H9 (cell line): ENCODE measurements at regions not wholly inside any gene's neighbourhood (a gene's known extent, or its start where the extent isn't known, plus 50 kb on each side); places are given as distances from the start of the nearest gene placed in this dataset.

Experiments used
- DNase-seq: peaks from one replicate; pipeline ENCODE4 v3.0.0-alpha.2; 2017
- H2AFZ ChIP-seq: one replicate; pipeline ENCODE4 v1.6.1; 2013; ENCODE audit warnings: mild to moderate bottlenecking, low read length, control low read depth, moderate library complexity
- H2AK5ac ChIP-seq: 2 replicates; pipeline ENCODE4 v1.6.1; 2013; ENCODE audit warnings: low read length, control low read depth, mixed read lengths; ENCODE audit not compliant: insufficient read length
- H2BK120ac ChIP-seq: one replicate; pipeline ENCODE4 v1.6.1; 2013; ENCODE audit warnings: low read depth, mild to moderate bottlenecking, low read length, control low read depth, inconsistent platforms; ENCODE audit not compliant: poor library complexity, severe bottlenecking
- H2BK12ac ChIP-seq: 2 replicates; pipeline ENCODE4 v1.6.1; 2013; ENCODE audit warnings: low read length, control low read depth, mixed read lengths, low read depth; ENCODE audit not compliant: insufficient read length
- H2BK15ac ChIP-seq: 2 replicates; pipeline ENCODE4 v1.6.1; 2013; ENCODE audit warnings: low read depth, low read length, control low read depth
- H2BK20ac ChIP-seq: one replicate; pipeline ENCODE4 v1.6.1; 2013; ENCODE audit warnings: low read depth, mild to moderate bottlenecking, low read length, control low read depth, inconsistent platforms; ENCODE audit not compliant: poor library complexity, severe bottlenecking
- H2BK5ac ChIP-seq: 2 replicates; pipeline ENCODE4 v1.6.1; 2013; ENCODE audit warnings: low read length, control low read depth, mixed read lengths; ENCODE audit not compliant: insufficient read length
- H3K14ac ChIP-seq: 2 replicates; pipeline ENCODE4 v1.6.1; 2013; ENCODE audit warnings: low read length, control low read depth; ENCODE audit not compliant: insufficient read depth
- H3K18ac ChIP-seq: 2 replicates; pipeline ENCODE4 v1.6.1; 2013; ENCODE audit warnings: low read depth, mild to moderate bottlenecking, mixed read lengths, low read length, control low read depth; ENCODE audit not compliant: insufficient read length
- H3K23ac ChIP-seq: 2 replicates; pipeline ENCODE4 v1.6.1; 2013; ENCODE audit warnings: low read length, control low read depth, mixed read lengths, low read depth; ENCODE audit not compliant: insufficient read length
- H3K23me2 ChIP-seq: 2 replicates; pipeline ENCODE4 v1.6.1; 2013; ENCODE audit warnings: low read depth, mild to moderate bottlenecking, mixed read lengths, low read length, control low read depth; ENCODE audit not compliant: insufficient read length, poor library complexity, severe bottlenecking
- H3K27ac ChIP-seq: 2 replicates; pipeline ENCODE4 v1.5.1; 2013; ENCODE audit warnings: low read length, control low read depth, mixed read lengths, low read depth; ENCODE audit not compliant: insufficient read length
- H3K27me3 ChIP-seq: 2 replicates; pipeline ENCODE4 v1.6.1; 2013; ENCODE audit warnings: low read length, control low read depth, inconsistent platforms; ENCODE audit not compliant: insufficient read depth
- H3K4ac ChIP-seq: 2 replicates; pipeline ENCODE4 v1.6.1; 2013; ENCODE audit warnings: low read depth, mild to moderate bottlenecking, control low read depth, inconsistent platforms, low read length, moderate library complexity
- H3K4me1 ChIP-seq: 2 replicates; pipeline ENCODE4 v1.6.1; 2013; ENCODE audit warnings: low read length, control low read depth, inconsistent platforms; ENCODE audit not compliant: insufficient read depth
- H3K4me2 ChIP-seq: 2 replicates; pipeline ENCODE4 v1.6.1; 2013; ENCODE audit warnings: low read length, control low read depth, mixed read lengths; ENCODE audit not compliant: insufficient read length, insufficient read depth
- H3K56ac ChIP-seq: 2 replicates; pipeline ENCODE4 v1.6.1; 2013; ENCODE audit warnings: low read depth, mild to moderate bottlenecking, mixed read lengths, low read length, control low read depth; ENCODE audit not compliant: insufficient read length
- H3K79me1 ChIP-seq: 2 replicates; pipeline ENCODE4 v1.6.1; 2013; ENCODE audit warnings: low read depth, mild to moderate bottlenecking, moderate library complexity, low read length, control low read depth, inconsistent platforms; ENCODE audit not compliant: insufficient read depth, poor library complexity, severe bottlenecking
- H3K79me2 ChIP-seq: 2 replicates; pipeline ENCODE4 v1.6.1; 2013; ENCODE audit warnings: low read length, control low read depth, inconsistent platforms; ENCODE audit not compliant: insufficient read depth
- H3K9ac ChIP-seq: 2 replicates; pipeline ENCODE4 v1.6.1; 2013; ENCODE audit warnings: low read length, control low read depth, mixed read lengths; ENCODE audit not compliant: insufficient read length; ENCODE audit errors: extremely low read depth
- H3K9me3 ChIP-seq: one replicate; pipeline ENCODE4 v1.6.1; 2013; ENCODE audit warnings: low read depth, low read length, inconsistent platforms; ENCODE audit not compliant: control insufficient read depth
- H3T11ph ChIP-seq: one replicate; pipeline ENCODE4 v1.6.1; 2013; ENCODE audit warnings: mild to moderate bottlenecking, low read length, control low read depth, inconsistent platforms
- H4K20me1 ChIP-seq: one replicate; pipeline ENCODE4 v1.6.1; 2013; ENCODE audit not compliant: control insufficient read depth, insufficient read length, insufficient read depth
- H4K5ac ChIP-seq: 2 replicates; pipeline ENCODE4 v1.6.1; 2013; ENCODE audit warnings: low read depth, mild to moderate bottlenecking, mixed read lengths, low read length, control low read depth; ENCODE audit not compliant: insufficient read length
- H4K8ac ChIP-seq: replicated peaks from 2 replicates; pipeline ENCODE4 v1.6.1; 2013; ENCODE audit warnings: low read length, control low read depth, mixed read lengths, low read depth; ENCODE audit not compliant: insufficient read length
- H4K91ac ChIP-seq: 2 replicates; pipeline ENCODE4 v1.6.1; 2013; ENCODE audit warnings: low read depth, mild to moderate bottlenecking, moderate library complexity, mixed read lengths, low read length, control low read depth; ENCODE audit not compliant: insufficient read length
- H3K27ac Mint-ChIP-seq, 3 experiments: 2 replicates in 2 of 3; 3 replicates in 1 of 3; pipeline ENCODE4 v1.8.0; 2020 to 2021; ENCODE audit warnings: mixed read lengths in 3 of 3, mild to moderate bottlenecking in 1 of 3, moderate library complexity in 1 of 3
- H3K27me3 Mint-ChIP-seq: 2 replicates; pipeline ENCODE4 v1.8.0; 2021; ENCODE audit warnings: low read depth, mild to moderate bottlenecking, moderate library complexity, mixed read lengths
- H3K36me3 Mint-ChIP-seq, 3 experiments: 2 replicates in 2 of 3; 3 replicates in 1 of 3; pipeline ENCODE4 v1.8.0; 2020 to 2021; ENCODE audit warnings: low read depth in 3 of 3, mixed read lengths in 3 of 3; ENCODE audit not compliant: insufficient read depth in 1 of 3
- H3K4me1 Mint-ChIP-seq, 2 experiments: 2 replicates each; pipeline ENCODE4 v1.8.0; 2020; ENCODE audit warnings: mixed read lengths in 2 of 2
- H3K4me3 Mint-ChIP-seq, 2 experiments: 2 replicates in 1 of 2; 3 replicates in 1 of 2; pipeline ENCODE4 v1.8.0; 2020 to 2021; ENCODE audit warnings: mild to moderate bottlenecking in 2 of 2, mixed read lengths in 2 of 2, moderate library complexity in 1 of 2
- H3K9me3 Mint-ChIP-seq, 2 experiments: 2 replicates in 1 of 2; 3 replicates in 1 of 2; pipeline ENCODE4 v1.8.0; 2020; ENCODE audit warnings: mild to moderate bottlenecking in 2 of 2, mixed read lengths in 2 of 2, moderate library complexity in 1 of 2
- WGBS: extraction: QIAGEN DNeasy Blood & Tissue Kit; methylation state at CpG from one replicate; pipeline ENCODE4 v1.1.7; 2013; ENCODE audit warnings: missing lambda C conversion rate, low lambda C conversion rate, mixed read lengths; ENCODE audit not compliant: insufficient read length; ENCODE audit errors: extremely low coverage; 5-methylcytosine and 5-hydroxymethylcytosine counted together
- TF ChIP-seq, protein P1 (sequence below): fragments of 200-600 bp; sonication (generic); conservative IDR thresholded peaks from 3 replicates; pipeline ENCODE4 v1.8.0; 2021; ENCODE audit warnings: antibody characterized with exemption, mild to moderate bottlenecking

DNA sequence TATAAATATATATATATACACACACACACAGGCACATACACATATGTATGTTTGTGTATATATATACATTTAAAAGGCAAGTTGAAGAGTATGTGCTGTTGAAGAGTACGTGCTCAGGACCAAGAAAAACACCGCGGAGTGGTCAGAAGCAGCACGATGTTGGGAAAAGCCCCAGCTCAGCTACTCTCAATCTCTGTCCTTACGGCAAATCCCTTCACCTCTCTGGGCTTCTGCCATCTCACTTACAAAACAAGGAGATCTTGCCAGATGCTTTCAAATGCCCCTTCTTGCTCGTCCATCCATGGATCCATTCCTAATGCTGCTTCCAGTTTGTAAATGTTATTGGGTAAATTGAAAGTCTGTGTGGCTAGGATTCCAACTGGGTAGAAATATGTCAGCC is 333.9 kb downstream of the BCL11A start:
- Histone ChIP-seq H2BK12ac (no peak overlapping the region), H3T11ph (no peak overlapping the region), H3K18ac (no peak overlapping the region), H3K79me2 (no peaks in the 10 kb centered on the region), H2AK5ac (no peak overlapping the region), H3K23ac (no peak overlapping the region), H3K4me2 (no peak overlapping the region), H3K79me1 (no peaks in the 10 kb centered on the region), H3K14ac (no peak overlapping the region), H2BK20ac (no peak overlapping the region), H4K91ac (no peak overlapping the region), H3K27me3 (no peaks in the 10 kb centered on the region), H3K9ac (no peak overlapping the region), H2BK120ac (no peak overlapping the region), H2BK5ac (no peak overlapping the region), H4K5ac (no peak overlapping the region), H4K8ac (no peak overlapping the region), H3K56ac (no peak overlapping the region), H2BK15ac (no peak overlapping the region), H3K23me2 (no peaks in the 10 kb centered on the region), H3K4me1 (no peaks in the 10 kb centered on the region), H2AFZ (no peak overlapping the region), H3K9me3 (no peaks in the 10 kb centered on the region), H4K20me1 (no peaks in the 10 kb centered on the region), H3K27ac (no peak overlapping the region), H3K4ac (no peak overlapping the region)
- no peak for DNase-seq
- Mint-ChIP-seq H3K27me3 (no peaks in the 10 kb centered on the region), H3K4me1 (peaks cover 8 to 21% of the 10 kb centered on the region in 2 experiments), H3K27ac (no peak overlapping the region), H3K4me3 (no peak overlapping the region), H3K36me3 (no peaks in the 10 kb centered on the region), H3K9me3 (no peaks in the 10 kb centered on the region)
- TF ChIP-seq, protein P1, sequence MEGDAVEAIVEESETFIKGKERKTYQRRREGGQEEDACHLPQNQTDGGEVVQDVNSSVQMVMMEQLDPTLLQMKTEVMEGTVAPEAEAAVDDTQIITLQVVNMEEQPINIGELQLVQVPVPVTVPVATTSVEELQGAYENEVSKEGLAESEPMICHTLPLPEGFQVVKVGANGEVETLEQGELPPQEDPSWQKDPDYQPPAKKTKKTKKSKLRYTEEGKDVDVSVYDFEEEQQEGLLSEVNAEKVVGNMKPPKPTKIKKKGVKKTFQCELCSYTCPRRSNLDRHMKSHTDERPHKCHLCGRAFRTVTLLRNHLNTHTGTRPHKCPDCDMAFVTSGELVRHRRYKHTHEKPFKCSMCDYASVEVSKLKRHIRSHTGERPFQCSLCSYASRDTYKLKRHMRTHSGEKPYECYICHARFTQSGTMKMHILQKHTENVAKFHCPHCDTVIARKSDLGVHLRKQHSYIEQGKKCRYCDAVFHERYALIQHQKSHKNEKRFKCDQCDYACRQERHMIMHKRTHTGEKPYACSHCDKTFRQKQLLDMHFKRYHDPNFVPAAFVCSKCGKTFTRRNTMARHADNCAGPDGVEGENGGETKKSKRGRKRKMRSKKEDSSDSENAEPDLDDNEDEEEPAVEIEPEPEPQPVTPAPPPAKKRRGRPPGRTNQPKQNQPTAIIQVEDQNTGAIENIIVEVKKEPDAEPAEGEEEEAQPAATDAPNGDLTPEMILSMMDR: no peak
- WGBS: no CpG with 5 or more reads among the region's 6 CpGs
